GM12873 (cell line): ENCODE measurements at regions not wholly inside any gene's neighbourhood (a gene's known extent, or its start where the extent isn't known, plus 50 kb on each side); places are given as distances from the start of the nearest gene placed in this dataset.

Experiments
- TF ChIP-seq, protein P1 (sequence below): IDR thresholded peaks from 2 replicates; pipeline ENCODE4 v1.5.1; 2012; ENCODE audit warnings: low read depth, mild to moderate bottlenecking, moderate library complexity, low read length, control low read depth; ENCODE audit not compliant: insufficient read depth; ENCODE audit errors: missing control alignments

DNA sequence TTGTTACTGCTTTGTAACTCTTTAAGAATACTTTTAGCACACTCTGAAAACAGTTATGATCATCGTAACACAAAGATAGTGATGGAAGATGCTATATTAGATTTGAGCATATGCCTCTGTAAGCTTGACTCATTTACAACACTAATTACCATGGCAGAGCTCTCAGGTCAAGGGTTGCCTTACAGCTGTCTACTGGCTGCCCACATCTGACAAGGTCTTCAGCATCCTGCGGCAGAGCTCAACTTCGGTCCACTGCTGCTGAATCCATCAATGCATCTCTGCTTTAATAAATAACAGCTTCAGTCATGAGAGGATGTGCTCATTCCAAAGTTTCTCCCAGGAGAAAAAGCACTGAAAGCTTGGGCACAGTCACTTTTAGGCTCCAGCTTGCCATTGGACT is 449.4 kb downstream of the RASEF start:
- TF ChIP-seq, protein P1, sequence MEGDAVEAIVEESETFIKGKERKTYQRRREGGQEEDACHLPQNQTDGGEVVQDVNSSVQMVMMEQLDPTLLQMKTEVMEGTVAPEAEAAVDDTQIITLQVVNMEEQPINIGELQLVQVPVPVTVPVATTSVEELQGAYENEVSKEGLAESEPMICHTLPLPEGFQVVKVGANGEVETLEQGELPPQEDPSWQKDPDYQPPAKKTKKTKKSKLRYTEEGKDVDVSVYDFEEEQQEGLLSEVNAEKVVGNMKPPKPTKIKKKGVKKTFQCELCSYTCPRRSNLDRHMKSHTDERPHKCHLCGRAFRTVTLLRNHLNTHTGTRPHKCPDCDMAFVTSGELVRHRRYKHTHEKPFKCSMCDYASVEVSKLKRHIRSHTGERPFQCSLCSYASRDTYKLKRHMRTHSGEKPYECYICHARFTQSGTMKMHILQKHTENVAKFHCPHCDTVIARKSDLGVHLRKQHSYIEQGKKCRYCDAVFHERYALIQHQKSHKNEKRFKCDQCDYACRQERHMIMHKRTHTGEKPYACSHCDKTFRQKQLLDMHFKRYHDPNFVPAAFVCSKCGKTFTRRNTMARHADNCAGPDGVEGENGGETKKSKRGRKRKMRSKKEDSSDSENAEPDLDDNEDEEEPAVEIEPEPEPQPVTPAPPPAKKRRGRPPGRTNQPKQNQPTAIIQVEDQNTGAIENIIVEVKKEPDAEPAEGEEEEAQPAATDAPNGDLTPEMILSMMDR, result no peak

DNA sequence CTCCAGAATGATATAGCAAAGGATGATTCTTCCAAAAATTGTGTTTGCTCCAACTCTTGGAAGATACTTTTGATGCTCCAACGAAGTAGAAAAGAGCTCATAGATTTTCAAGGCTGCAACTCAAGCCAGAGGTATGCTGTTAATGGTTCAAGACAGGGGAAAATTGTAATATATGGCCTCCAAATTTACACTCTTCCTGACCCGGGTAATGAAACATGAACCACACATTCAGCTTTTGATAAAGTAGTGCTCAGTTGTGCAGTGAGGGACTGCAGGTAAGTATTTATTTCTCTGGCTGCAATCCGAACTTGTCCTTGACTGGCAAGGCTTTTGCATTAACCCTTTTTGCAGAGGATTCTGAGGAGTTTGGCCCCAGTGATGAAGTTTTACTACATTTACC is 446.4 kb downstream of the RASEF start:
- TF ChIP-seq, protein P1, result no peak

- TF ChIP-seq, protein P1, result no peak
These were observed 441.5 kb downstream of the RASEF start for GRCh38 chr9:82621447-82621846.

DNA sequence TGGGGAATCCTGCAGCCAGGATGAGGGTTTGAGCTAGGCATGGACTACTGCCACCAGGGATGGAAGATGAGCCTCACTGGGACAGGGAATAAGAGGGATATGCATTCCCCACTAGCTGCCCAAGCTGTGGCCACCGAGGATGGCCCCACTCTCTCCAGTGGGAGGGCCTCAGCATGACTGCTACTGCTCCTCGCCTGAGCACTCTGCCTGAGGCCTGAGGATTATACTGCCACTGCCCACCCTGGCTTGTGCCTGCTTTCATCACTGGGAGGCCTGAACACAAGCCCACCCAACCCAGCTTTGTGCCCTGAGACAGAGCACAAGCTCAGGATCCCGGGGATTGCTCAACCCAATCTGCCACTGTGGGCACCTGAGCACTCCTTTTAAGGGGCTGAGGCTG is 425.6 kb downstream of the RASEF start:
- TF ChIP-seq, protein P1, result no peak

- TF ChIP-seq, protein P1, result no peak
These were observed 417.3 kb downstream of the RASEF start for GRCh38 chr9:82645600-82645999.

DNA sequence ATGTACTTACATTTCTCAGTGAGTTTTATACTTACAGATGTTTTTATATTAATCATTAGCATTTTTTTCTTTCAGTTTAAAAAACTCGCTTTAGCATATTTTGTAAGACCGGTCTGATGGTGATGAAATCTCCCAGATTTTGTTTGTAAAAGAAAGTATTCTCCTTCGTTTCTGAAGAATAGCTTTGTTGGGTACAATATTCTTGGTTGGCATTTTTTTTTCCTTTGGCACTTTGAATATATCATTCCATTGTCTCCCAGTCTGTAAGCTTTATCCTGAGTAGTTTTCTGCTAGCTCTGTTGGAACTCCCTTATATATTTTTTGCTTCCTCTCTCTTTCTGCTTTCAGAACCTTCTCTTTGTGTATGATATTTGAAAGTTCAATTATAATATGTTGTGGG is 412.6 kb downstream of the RASEF start:
- TF ChIP-seq, protein P1, result no peak

DNA sequence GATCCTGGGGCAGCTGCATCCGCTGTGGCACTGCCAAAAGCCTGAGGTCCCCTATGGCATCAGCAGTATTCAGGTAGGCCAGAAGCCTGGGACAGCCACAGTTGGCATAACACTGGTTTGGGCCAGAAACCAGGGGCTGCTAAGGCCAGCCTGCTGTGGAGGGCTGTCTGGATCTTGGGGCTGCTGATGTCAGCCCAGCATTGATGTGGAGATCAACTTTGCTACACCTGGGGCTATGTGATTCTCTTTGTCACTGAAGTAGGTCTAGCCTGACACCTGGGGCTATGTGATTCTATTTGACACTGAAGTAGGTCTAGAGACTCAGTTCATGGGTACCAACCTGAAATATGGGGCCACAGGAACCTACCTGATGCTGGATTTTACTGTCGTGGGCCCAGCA is 411.5 kb downstream of the RASEF start:
- TF ChIP-seq, protein P1, result no peak
